Heart left ventricle (tissue), 13 donors: ENCODE measurements at regions not wholly inside any gene's neighbourhood (a gene's known extent, or its start where the extent isn't known, plus 50 kb on each side); places are given as distances from the start of the nearest gene placed in this dataset.

ENCODE experiments used
- CTCF ChIP-seq, 12 donors: fragments of 200-600 bp; sonication (generic) in 4 of 12; IDR thresholded peaks; one replicate each; pipeline versions ENCODE4 v1.5.0 to v1.8.0; 2018 to 2022; ENCODE audit warnings: antibody characterized with exemption in 12 of 12, mild to moderate bottlenecking in 5 of 12
- POLR2A ChIP-seq, 2 donors: fragments of 450-650 bp; IDR thresholded peaks; one replicate each; pipeline ENCODE4 v1.6.1; 2017; ENCODE audit warnings: antibody characterized with exemption in 2 of 2, mild to moderate bottlenecking in 2 of 2, moderate library complexity in 2 of 2
- donor health status: ischemic (EF 13 %, LVEDD 7.1; RV severe dilation, severe dysfunction).
- donor health status: DM: no; HTN: yes; CAD: no.
- donor health status: DM: no; HTN: no; CAD: no.
- donor health status: ischemic (EF 25% LVEDD 6.9; RV normal size, moderate dysfunction).
- donor health status: ischemic (EF 25% LVEDD 5.7; RV mildly dilated, moderate dysfunction).
- donor health status: ischemic (EF 35%, LVEDD 5.7; RV mildly dilated, moderate dysfunction).
- donor health status: nonischemic (EF 11% LVEDD 7.7; RV severe dilation, severe dysfunction).
- donor health status: DM: yes; HTN: yes; CAD: no.
- donor health status: PGD.
- donor health status: ischemic (EF 29% LVEDD 5.4; RV normal size, mild dysfunction).
- donor health status: nonischemic (EF 23%, LVEDD 6.1; RV moderate dilation, normal function).

- TF ChIP-seq CTCF (IDR thresholded peaks at IDR 0.05): no peak
- TF ChIP-seq POLR2A (IDR thresholded peaks at IDR 0.05): no peak
Measured at GRCh38 chr11:115585361-115586024, 81.3 kb upstream of the CADM1 start.
